ENCODE measurements at regions not wholly inside any gene's neighbourhood (a gene's known extent, or its start where the extent isn't known, plus 50 kb on each side); places are given as distances from the start of the nearest gene placed in this dataset.

DNA sequence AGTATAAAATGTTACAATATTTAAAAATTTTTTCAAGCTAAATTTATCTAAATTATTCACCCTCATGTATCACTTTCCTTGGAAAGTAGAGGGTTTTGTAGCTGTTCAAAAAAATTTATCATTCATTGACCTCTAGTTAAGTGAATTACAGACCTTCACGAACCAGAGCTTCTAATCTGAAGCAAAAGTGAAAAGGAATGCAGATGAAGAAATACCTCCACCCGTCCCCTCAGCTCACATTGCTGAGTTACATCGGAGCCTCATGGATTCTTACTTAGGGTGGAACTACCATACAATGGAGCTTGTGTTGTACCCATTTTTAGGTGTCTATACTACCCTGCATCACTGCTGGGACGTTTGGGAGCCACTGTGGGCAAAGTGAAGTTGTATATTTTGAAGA lies 146.2 kb upstream of the NEDD9 start:
- TF ChIP-seq, protein P1, sequence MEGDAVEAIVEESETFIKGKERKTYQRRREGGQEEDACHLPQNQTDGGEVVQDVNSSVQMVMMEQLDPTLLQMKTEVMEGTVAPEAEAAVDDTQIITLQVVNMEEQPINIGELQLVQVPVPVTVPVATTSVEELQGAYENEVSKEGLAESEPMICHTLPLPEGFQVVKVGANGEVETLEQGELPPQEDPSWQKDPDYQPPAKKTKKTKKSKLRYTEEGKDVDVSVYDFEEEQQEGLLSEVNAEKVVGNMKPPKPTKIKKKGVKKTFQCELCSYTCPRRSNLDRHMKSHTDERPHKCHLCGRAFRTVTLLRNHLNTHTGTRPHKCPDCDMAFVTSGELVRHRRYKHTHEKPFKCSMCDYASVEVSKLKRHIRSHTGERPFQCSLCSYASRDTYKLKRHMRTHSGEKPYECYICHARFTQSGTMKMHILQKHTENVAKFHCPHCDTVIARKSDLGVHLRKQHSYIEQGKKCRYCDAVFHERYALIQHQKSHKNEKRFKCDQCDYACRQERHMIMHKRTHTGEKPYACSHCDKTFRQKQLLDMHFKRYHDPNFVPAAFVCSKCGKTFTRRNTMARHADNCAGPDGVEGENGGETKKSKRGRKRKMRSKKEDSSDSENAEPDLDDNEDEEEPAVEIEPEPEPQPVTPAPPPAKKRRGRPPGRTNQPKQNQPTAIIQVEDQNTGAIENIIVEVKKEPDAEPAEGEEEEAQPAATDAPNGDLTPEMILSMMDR (conservative IDR thresholded peaks at IDR 0.05; ENCODE audit: low read depth, low read length), result no peak
- TF ChIP-seq RCOR1 (IDR thresholded peaks at IDR 0.05; ENCODE audit: insufficient replicate concordance, low read length), result no peak
- no peak for TF ChIP-seq NFE2L2 (IDR thresholded peaks at IDR 0.05; ENCODE audit: low read depth, low read length)
- no peak for TF ChIP-seq MAFK (IDR thresholded peaks at IDR 0.05; ENCODE audit: low read depth, low read length)
- TF ChIP-seq CEBPB (IDR thresholded peaks at IDR 0.05; ENCODE audit: low read depth, low read length), result no peak
- no peak for TF ChIP-seq POLR2A (IDR thresholded peaks at IDR 0.05; ENCODE audit: low read depth, low read length)
- no peak for TF ChIP-seq RFX5 (IDR thresholded peaks at IDR 0.05; ENCODE audit: low read depth, low read length)
- no peak for TF ChIP-seq MXI1 (IDR thresholded peaks at IDR 0.05; ENCODE audit: borderline replicate concordance, low read depth, low read length)
- no peak for TF ChIP-seq SMC3 (IDR thresholded peaks at IDR 0.05; ENCODE audit: low read depth, low read length)
- no peak for TF ChIP-seq RAD21 (IDR thresholded peaks at IDR 0.05; ENCODE audit: low read length)
